A172 (cell line): ENCODE measurements at regions not wholly inside any gene's neighbourhood (a gene's known extent, or its start where the extent isn't known, plus 50 kb on each side); places are given as distances from the start of the nearest gene placed in this dataset.
A peak's percentile ranks its signal among the peaks of the same experiment; 100 is the strongest.
"Not testable (repeated sequence)": the region's sequence is repeated elsewhere in the genome, so short reads cannot be mapped to it uniquely, and the experiment has no call there.

ENCODE experiments used
- DNase-seq: peaks from one replicate; pipeline ENCODE4 v3.0.0-alpha.2; 2015; ENCODE audit warnings: low spot score

- DNase-seq: peak; percentile 45
These were observed 471.9 kb upstream of the RGMB start for GRCh38 chr5:98301547-98301946.

GRCh38 chr5:98307811-98308210, 465.7 kb upstream of the RGMB start:
- peak; percentile 75 for DNase-seq

- DNase-seq: peak; percentile 20
These were observed 465.2 kb upstream of the RGMB start for GRCh38 chr5:98308231-98308630.

- peak; percentile 88 for DNase-seq
These were observed 464.5 kb upstream of the RGMB start for GRCh38 chr5:98308960-98309359.

GRCh38 chr5:98309785-98310598, 463.5 kb upstream of the RGMB start:
- DNase-seq: peak; percentile 99

- peak; percentile 92 for DNase-seq
These were observed 459.2 kb upstream of the RGMB start for GRCh38 chr5:98314292-98314691.

GRCh38 chr5:98318386-98318785, 455.1 kb upstream of the RGMB start:
- DNase-seq: no peak

GRCh38 chr5:98319299-98320011, 454.0 kb upstream of the RGMB start:
- no peak for DNase-seq

GRCh38 chr5:98320343-98320742, 453.1 kb upstream of the RGMB start:
- no peak for DNase-seq

- DNase-seq: no peak
These were observed 452.1 kb upstream of the RGMB start for GRCh38 chr5:98321361-98321760.

GRCh38 chr5:98325187-98325586, 448.3 kb upstream of the RGMB start:
- DNase-seq: not testable (repeated sequence)

- DNase-seq: no peak
These were observed 445.4 kb upstream of the RGMB start for GRCh38 chr5:98328015-98328414.

GRCh38 chr5:98330871-98331270, 442.6 kb upstream of the RGMB start:
- no peak for DNase-seq

GRCh38 chr5:98333921-98334320, 439.5 kb upstream of the RGMB start:
- no peak for DNase-seq

- DNase-seq: no peak
These were observed 438.5 kb upstream of the RGMB start for GRCh38 chr5:98334946-98335345.

GRCh38 chr5:98339141-98339848, 434.2 kb upstream of the RGMB start:
- no peak for DNase-seq

GRCh38 chr5:98341038-98342032, 432.1 kb upstream of the RGMB start:
- no peak for DNase-seq

GRCh38 chr5:98342958-98343660, 430.4 kb upstream of the RGMB start:
- DNase-seq: not testable (repeated sequence)

- DNase-seq: peak; percentile 53
These were observed 424.0 kb upstream of the RGMB start for GRCh38 chr5:98349251-98349989.

GRCh38 chr5:98349990-98350365, 423.5 kb upstream of the RGMB start:
- DNase-seq: no peak
